DMS79 treated with DMSO at 0.1 percent for 48 hours (cell line): ENCODE measurements at regions not wholly inside any gene's neighbourhood (a gene's known extent, or its start where the extent isn't known, plus 50 kb on each side); places are given as distances from the start of the nearest gene placed in this dataset.
A peak's percentile ranks its signal among the peaks of the same experiment; 100 is the strongest.
"Not testable (repeated sequence)": the region's sequence is repeated elsewhere in the genome, so short reads cannot be mapped to it uniquely, and the experiment has no call there.

Source experiments
- DNase-seq: peaks from one replicate; lab custom pipeline; 2025; lab: John Stamatoyannopoulos, UW

DNA sequence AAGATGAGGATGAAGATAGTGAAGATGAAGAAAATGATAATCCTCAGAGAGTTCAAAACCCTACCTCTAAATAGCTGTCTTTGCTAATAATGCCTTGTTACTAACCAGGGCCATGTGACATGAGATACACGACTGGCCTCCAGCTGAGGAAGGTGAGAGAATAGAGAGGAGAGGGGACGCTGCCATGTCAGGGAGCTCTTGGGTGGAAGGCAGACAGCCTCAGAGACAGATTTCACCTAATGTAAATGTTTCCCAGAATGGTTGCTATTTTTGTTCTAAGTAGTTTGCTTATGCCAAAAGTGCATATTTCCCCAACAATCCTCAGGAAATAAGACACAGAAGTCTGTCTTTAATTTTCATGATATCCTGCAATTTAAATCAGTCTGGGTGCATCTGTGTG lies 138.4 kb downstream of the ELOVL4 start:
- peak; percentile 55 for DNase-seq

DNA sequence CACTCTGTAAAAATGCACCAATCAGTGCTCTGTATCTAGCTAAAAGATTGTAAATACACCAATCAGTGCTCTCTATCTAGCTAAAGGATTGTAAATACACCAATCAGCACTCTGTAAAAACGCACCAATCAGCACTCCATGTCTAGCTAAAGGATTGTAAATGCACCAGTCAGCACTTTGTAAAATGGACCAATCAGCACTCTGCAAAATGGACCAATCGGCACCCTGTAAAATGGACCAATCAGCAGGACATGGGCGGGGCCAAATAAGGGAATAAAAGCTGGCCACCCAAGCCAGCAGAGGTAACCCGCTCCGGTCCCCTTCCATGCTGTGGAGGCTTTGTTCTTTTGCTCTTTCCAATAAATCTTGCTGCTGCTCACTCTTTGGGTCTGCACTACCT lies 140.7 kb downstream of the ELOVL4 start:
- DNase-seq = not testable (repeated sequence)

DNA sequence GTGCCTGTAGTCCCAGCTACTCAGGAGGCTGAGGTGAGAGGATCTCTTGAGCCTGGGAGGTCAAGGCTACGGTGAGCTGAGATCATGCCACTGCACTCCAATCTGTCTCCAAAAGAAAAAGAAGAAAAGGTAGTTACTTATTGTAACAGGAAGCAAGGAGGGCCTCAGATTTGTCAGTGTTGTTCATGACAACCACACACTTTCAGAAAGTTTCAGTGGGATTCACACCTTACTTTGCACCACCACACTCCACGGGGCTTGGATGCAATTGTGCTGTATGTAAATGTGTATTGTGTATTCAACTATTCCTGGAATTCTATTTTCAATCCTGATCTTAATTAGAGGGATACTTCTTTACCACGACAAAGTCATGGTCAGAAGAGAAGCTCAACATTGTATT lies 142.6 kb downstream of the ELOVL4 start:
- no peak for DNase-seq

DNA sequence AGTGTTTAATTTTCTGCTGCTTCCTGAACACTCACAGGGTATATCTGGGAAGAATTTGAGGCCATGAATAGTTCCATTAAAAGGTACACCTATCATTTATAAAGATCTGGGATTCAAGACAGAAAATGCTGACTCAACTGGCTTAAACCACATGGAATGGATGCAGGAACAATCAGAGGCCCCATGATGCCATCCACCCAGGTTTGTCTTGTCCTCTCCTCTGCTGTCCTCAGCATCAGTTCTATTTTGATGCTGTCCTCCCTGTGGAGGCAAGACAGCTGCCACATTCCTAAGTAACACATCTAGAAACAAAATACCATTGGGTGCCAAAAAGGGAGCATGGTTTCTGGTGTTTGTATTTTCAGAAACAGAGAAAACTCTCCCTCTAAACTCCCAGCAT lies 143.4 kb downstream of the ELOVL4 start:
- DNase-seq = no peak

DNA sequence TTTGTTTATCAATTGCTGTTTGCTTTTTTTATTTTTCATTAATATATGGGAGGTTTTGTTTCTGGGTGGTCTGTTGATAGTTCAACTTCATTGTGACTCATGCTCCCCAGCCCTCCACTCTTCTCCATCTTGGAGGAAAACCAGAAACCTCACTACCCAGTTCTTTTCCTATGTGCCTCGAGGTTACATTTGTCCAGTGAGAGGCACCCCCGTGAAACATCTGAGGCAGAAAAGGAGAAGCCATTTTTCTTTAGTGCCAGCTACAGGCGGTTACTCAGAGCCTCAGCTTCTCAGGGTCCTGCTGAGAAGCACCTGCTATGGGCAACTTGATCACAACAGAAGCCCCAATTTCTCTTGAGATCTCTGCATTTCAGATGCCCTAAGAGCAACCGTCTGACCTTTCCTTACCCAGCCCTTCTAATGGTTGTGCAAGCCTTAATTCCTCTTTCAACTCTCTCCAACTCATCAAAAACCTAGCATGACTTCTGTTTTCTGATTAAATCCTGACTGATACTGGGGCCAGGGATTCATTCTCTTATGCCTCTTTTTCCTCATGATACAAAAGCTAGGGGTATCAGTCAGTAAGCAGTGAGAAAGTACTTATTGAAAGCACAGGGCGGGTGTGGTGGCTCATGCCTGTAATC lies 144.6 kb downstream of the ELOVL4 start:
- no peak for DNase-seq

DNA sequence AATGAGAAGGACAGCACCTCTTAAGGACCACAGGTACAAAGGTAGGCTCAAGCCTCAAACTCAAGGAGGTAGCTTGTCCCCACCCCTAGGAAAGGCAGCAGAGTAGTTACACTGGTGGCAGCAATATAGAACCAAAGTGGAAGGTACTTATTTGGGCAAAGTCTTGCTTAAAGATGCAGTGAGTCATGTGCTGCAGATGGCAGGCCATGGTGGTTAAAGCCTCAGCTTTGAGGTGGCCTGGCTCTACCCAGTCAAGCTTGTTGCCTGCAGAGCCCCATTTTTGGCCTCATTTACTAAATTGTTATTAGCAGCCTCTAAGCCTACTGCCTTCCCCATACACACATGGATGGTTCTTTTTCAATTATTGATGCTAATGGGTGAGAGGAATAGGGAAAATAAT lies 146.0 kb downstream of the ELOVL4 start:
- no peak for DNase-seq

DNA sequence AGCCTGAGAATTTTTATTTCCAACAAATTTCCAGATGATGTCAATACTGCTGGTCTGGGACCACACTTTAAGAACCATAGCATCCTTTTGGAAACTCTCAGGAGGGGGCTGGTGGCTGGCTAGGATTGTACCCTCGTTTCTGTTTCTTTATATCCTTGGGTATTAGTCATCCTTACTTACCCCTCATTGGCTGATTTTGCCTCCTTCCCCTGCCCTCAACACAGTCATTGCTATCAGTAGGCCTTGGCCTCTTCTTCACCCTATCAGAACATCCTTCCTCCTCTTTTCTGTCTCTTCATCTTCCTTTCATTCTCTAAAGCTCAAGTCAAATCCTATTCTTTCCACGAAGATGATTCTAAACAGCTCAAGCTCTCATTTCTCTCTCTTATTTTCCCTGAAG lies 148.5 kb downstream of the ELOVL4 start:
- DNase-seq = no peak

DNA sequence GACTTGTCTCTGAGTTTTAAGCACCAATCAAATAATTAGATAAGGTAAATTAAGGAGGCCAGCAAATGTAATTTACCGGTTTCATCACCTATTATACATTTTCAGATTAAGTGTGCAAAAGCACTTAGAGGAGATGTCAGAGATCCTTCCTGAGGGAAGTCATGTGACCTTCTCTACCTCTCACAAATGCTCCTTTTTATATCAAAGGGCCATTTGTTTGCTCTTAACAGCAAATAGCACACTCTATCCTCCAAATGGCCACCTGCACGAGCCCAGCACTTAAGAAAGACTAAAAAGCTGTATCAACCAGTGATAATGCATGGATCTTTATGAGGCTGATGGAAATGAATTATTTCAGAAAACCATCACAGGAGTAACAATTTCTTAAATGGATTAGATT lies 149.4 kb downstream of the ELOVL4 start:
- DNase-seq = peak; percentile 79

DNA sequence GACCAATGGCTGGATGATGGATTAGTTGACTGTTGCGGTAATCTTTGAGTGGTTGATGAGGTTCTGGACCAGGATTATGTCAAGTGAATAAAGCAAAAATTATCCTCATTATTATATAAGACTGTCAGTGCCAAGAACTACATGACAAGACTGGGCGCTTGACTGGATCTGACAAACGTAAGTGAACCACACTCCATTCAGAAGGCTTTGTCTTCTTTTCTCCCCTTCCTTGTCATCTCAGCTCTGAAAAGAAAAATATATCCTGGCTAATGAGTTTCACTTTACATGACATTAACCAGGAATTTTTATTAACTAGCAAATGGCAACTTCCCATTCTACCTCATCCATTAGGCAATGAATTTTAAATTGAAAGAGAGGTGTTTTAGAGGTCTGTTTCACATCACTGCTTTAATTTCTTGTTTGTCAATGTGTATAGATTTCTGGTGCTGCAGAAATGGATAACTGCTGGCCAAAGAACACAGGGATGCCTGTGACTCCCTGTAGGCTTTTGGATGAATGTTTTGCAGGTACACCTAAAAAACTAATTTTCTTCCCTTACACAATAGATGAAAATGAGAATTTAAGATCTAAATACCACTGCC lies 150.1 kb downstream of the ELOVL4 start:
- peak; percentile 63 for DNase-seq

DNA sequence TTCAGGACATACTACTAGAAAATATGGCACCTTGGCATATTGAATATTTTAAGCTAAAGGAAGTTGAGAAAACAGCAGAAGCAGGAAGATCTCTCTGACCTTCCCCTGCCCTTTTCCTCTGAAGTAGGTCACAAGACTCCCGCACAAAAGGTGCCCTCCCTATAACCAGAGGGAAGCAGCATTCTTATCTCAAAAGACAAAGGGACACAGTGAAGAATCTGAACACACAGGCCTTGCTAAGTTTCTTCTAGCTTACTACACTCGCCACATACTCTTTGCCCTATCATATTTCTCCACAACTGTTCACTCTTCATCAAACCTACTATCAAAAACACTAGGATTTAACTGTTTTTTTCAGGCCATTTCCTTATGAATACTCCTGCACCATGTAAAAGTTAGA lies 151.2 kb downstream of the ELOVL4 start:
- DNase-seq = no peak

DNA sequence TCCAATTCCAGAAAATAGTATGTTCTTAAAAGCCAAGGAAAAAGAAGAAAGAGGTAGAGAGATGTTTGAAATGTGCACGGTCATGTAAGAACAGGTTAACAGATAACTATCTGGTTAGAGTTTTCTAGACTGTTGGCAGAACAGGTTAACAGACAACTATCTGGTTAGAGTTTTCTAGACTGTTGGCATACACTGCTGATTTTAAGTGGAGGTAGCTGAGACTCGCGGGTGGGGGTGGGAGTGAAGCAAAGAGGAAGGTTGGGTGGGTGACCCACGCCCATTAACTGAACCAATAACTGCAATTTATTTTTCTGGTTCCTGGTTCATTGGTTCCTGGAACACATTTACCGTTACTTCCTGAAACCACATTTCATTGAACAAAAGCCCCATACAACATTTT lies 157.5 kb downstream of the ELOVL4 start:
- DNase-seq = no peak

DNA sequence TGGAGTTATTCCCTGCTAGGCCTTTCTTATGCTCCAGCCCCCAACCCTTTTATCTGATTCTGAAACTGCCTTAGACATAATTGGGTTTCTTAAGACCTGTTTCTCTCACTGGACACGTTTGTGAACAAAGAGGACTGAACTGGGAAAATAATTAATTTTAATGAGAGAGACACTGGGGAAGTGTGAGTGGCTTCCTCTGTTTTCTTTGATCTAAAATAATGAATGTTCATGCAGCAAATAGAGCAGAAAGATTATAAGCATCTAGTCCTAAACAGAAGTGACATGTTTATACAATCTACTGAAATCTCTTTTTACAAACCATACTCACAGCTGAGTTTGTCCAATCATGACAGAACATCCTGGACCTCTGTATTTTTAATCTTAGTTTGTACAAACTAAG lies 157.6 kb downstream of the SH3BGRL2 start:
- no peak for DNase-seq

DNA sequence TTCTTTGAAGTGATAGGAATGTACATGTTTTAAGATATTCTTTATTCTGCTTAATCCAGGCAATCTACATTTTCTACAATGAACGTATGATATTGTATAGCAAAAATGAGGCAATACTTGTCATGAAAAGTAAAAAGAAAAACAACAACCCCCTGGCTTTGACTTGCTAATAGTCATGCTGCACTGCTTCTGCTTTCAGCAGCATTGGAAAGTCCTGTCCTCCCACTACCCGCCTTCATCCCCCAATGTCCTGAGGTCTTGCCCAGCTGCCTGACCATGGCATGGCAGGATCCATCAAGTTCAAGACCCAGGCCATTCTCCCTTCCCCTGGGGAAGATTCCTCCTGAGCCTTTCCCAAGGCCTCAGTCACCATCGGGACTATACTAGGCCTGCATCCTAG lies 156.5 kb downstream of the SH3BGRL2 start:
- DNase-seq = no peak

DNA sequence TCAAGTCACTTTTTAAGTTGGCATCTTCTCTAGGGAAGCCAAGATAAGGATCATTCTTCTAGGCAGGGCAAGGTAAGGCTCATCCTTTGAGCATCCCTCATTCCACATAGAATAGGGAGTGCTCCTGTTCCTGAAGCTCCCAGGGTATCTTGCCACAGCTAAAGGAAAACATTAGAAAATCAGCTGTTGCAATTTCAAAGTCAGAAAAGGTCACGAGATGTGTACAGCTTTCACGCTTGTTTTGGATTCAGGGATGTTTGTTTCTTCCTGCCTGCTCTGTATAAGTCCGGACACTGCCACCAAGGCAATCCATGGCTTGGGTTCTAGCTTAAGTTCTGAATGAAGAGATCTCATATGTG lies 153.2 kb downstream of the SH3BGRL2 start:
- no peak for DNase-seq

DNA sequence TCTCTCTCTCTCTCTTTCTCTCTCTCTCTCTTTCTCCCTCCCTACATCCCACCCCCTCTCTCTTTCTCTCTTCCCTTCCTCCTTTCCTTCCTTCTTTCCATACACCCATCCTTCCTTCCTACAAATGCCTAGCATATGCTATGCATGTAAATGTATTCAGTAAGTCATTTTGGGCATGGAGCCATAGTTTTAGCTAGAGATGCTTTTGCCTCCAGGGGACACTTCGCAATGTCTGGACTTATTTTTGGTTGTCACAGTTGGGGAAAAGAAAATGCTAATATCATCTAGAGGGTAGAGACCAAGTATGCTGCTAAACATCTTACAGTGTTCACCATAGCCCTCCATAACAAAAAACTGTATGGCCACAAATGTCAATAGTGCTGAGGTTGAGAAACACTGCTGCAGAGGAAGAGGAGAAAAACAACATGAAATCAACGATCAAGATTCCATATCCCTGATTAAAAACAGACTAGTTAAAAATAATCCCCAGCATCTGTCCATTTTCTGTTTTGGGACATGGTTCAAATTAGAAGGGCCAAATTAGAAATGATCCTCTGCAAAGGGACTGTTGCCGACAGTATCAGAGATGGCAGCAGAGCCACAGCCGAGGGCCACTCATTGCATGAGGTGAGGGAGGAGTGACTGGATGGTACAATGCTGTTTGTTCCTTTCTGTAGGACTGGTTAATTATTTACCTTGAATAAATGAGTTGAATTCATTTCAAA lies 152.7 kb downstream of the SH3BGRL2 start:
- DNase-seq = no peak

DNA sequence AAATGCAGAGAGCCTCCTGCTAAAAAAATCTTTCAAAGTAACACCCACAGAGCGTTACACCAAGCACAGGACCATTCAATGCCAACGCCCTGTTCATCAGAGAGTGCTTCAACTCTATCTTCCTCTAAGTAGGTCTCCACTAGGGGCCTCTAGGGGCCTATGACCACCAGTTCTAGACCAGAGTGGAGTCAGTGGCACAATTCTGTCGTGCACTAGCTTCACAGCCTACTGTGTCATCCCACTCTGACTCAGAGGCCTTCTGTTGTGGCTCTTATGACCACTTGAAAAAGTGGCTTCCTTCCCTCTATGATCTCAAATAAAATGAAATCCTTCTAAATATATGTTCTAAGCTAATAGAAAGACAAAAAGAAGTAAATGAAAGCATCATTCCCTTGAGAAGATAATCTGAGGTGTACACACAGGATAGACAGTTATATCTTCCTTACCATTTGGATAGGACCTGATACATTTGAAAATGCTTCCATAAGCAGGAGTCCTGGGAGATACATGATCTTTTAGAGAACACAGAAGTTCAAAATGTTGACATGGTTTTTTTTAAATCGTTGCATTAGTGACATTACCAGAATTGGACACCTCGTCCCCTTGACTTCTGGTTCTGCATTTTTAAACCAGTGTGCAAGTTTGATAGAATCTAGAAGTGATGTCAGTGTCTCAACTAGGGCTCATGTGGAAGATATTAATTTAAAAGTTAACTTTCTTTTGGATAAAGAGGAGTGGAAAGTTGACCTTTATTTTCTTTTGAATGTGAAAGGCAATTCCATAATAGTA lies 151.9 kb downstream of the SH3BGRL2 start:
- no peak for DNase-seq

DNA sequence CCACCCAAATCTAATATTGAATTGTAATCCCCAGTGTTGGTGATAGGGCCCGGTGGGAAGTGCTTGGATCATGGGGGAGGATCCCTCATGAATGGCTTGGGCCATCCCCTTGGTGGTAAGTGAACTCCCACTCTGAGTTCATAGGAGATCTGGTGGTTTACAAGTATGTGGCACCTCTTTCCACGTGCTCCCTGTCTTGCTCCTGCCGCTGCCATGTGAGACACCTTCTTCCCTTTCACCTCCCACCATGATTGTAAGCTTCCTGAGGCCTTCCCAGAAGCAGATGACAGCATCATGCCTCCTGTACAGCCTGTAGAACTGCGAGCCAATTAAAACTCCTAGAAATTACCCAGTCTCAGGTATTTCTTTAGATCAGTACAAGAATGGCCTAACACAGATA lies 150.8 kb downstream of the SH3BGRL2 start:
- no peak for DNase-seq

DNA sequence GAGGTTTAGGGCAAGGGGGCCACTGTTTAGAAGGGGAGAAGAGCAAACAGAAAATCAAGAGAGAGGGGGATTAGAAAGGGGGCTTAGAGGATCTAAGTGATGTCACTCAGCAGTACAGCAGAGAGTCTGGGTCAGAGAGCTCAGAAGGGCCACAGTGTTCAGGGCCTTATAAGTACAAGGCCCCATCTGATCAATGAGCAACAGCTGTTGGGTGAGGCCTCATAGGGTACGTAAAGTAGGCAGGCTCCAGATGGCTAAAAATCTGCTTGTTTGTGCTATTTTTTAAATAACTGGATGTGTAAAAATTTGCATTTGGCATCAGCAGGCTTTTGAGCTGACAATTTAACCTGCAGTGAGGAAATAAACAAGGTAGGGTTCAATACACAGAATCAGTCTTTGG lies 149.8 kb downstream of the SH3BGRL2 start:
- no peak for DNase-seq

DNA sequence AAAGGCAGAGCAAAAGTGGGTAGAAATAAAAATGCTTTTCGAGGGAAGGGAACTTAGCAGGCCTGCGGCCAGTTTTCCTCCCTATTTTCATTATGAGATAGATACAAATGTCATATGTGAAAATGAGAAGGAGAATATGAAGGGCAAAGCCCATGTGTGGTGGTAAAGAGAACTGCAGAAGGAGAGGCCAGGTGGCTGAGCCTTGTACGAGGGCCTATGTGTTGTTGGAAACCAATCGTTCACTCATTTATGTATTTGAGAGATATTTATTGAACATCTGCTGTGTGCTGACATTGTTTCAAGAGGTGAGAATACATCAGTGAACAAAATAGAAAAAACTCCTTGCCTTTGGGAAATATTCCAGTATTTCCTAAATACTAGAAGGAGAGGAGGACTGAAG lies 147.7 kb downstream of the SH3BGRL2 start:
- no peak for DNase-seq

DNA sequence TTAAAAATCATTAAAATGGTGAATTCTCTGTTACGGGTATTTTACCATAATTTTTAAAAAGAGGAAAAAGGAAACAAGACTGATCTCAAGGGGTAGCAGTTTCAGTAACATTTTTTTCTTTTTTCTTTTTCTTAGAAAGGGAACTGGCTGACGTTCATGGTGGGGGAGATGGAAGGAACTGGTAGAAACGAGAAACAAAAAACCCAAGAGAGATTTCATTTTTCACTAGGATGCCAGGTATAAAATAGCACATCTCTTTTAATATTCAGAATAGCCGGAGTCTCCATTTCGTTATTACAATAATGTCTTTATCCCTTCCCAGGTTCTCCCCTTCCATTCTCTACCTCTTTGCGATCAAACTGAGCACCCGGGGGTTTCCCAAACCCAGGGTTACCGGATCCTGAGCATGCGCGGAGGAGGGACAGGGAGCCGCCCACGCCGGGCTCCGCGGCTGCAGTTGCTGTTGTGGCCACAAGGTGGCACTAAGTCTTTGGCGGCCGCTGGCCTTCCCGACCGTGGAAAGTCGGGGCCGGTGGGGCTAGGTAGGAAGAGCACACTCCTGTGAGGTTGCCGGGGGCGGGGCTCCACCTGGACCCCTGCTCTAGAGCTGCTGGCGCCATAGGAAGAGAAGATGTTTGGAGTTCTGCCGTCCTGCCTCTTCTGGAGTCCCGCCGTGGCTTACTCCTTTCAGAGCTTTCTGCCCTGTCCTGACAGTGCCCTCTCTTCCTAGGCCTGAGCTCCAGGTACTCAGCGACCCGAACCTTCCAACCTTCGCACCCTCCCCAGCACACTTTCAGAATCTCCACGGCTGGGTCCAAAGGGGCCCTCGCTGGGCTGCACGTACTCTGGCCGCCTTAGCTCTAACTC lies 146.8 kb downstream of the SH3BGRL2 start:
- DNase-seq = no peak

DNA sequence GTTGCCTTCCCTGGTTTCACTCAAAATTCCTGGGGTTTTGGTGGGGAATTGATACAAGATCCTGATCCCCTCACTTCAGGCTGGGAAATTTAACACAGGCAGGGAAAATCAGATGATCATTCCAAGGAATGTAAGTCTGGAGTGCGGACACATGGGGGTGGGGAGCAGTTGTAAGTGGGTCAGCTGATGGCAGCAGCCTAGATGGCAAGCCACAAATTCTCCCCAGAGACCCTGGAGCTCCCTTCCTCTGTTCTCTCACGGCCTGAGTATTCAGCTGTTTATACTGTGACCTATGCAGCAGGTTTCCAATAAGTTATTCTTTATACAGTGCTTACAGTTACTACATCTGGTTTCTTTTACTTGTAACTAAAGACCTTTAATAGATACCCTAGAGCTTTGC lies 144.9 kb downstream of the SH3BGRL2 start:
- no peak for DNase-seq

DNA sequence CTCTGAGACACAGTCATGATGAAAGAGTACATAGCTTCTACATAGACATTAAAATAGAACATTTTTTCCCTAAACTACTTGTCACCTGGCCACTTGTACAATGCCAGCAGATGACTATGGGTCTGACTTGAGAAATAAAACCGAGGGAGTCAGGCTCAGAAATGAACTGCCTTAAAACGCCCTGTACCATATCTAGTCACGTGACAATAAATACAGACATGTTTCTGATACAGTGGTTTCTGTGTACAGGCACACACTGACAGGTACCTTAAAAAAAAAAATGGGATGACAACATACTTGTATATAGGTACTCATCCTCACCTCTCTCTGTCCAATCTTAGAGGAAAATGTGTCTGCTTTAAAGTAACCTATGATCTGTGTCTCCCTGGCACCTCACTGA lies 144.1 kb downstream of the SH3BGRL2 start:
- DNase-seq = no peak
